HepG2 (cell line): ENCODE measurements at regions not wholly inside any gene's neighbourhood (a gene's known extent, or its start where the extent isn't known, plus 50 kb on each side); places are given as distances from the start of the nearest gene placed in this dataset.

Source experiments
- ATAC-seq: fragments of 200-7000 bp; cut with Tn5 transposase; 3 replicates; pipeline ENCODE4 v1.9.1; 2020; ENCODE audit warnings: mild to moderate bottlenecking, moderate library complexity
- BruUV-seq: library from RNA; stranded (reverse); fragments of 400-500 nt; replicated peaks from 2 replicates; lab custom pipeline; 2021; lab: Mats Ljungman, UMichigan
- CTCF ChIA-PET: fragments of 300-600 bp; formaldehyde crosslinking; extraction: SDS; loops from one replicate; lab custom pipeline; 2021; ENCODE audit warnings: low total read pairs, inconsistent platforms, low intra/inter-chr PET ratio; lab: Yijun Ruan, JAX
- POLR2A ChIA-PET: fragments of 350-600 bp; sonication (Branson Sonifier 250); formaldehyde crosslinking; loops from one replicate; lab custom pipeline; 2020; ENCODE audit warnings: antibody characterized with exemption, inconsistent platforms; lab: Yijun Ruan, JAX
- DNase-seq: peaks from one replicate; pipeline ENCODE4 v3.0.0-alpha.2; 2015; ENCODE audit warnings: low spot score
- FAIRE-seq: peaks from 3 replicates; lab custom pipeline; 2011; peaks lifted over from hg19 to GRCh38; lab: Jason Lieb, UNC
- H2AFZ ChIP-seq: one replicate; pipeline ENCODE4 v1.6.1; 2011; ENCODE audit warnings: low read length, inconsistent platforms
- H3K27ac ChIP-seq: fragments of 300-600 bp; 3 replicates; pipeline ENCODE4 v1.8.0; 2011; ENCODE audit warnings: mixed run types, mild to moderate bottlenecking, mixed read lengths, low read length, inconsistent platforms; ENCODE audit not compliant: insufficient read depth; ENCODE audit errors: extremely low read length
- H3K27me3 ChIP-seq, 2 experiments: fragments of 200-600 bp in 1 of 2; 2 replicates in 1 of 2; 3 replicates in 1 of 2; pipeline versions ENCODE4 v1.6.0 to v1.8.0; 2011; ENCODE audit warnings: low read length in 2 of 2, mild to moderate bottlenecking in 2 of 2, moderate library complexity in 2 of 2, inconsistent platforms in 1 of 2; ENCODE audit not compliant: insufficient read depth in 2 of 2, control insufficient read depth in 1 of 2
- H3K36me3 ChIP-seq, 2 experiments: fragments of 200-600 bp in 1 of 2; replicated peaks in 1 of 2; 2 replicates in 1 of 2; 3 replicates in 1 of 2; pipeline versions ENCODE4 v1.5.1 to v1.8.0; 2011; ENCODE audit warnings: low read length in 2 of 2, inconsistent platforms in 1 of 2; ENCODE audit not compliant: insufficient read depth in 2 of 2, control insufficient read depth in 1 of 2
- H3K4me1 ChIP-seq: 2 replicates; pipeline ENCODE4 v1.5.1; 2012; ENCODE audit warnings: low read length, inconsistent platforms; ENCODE audit not compliant: insufficient read depth
- H3K4me2 ChIP-seq: 2 replicates; pipeline ENCODE4 v1.6.0; 2011; ENCODE audit warnings: low read depth, low read length, inconsistent platforms
- H3K4me3 ChIP-seq, 3 experiments: fragments of 200-600 bp in 1 of 3; sonication (generic), shearing (Covaris generic) in 1 of 3; replicated peaks in 1 of 3; 2 replicates each; pipeline ENCODE4 v1.5.1; 2011 to 2016; ENCODE audit warnings: low read length in 3 of 3, inconsistent platforms in 2 of 3, low read depth in 2 of 3, mild to moderate bottlenecking in 2 of 3, control low read depth in 1 of 3, mixed read lengths in 1 of 3; ENCODE audit not compliant: insufficient read depth in 1 of 3
- H3K79me2 ChIP-seq: one replicate; pipeline ENCODE4 v1.6.1; 2011; ENCODE audit warnings: low read length, inconsistent platforms; ENCODE audit not compliant: insufficient read depth
- H3K9ac ChIP-seq: 2 replicates; pipeline ENCODE4 v1.6.0; 2011; ENCODE audit warnings: mild to moderate bottlenecking, low read depth, low read length, inconsistent platforms; ENCODE audit not compliant: insufficient read depth
- H3K9me3 ChIP-seq: 2 replicates; pipeline ENCODE4 v1.5.1; 2012; ENCODE audit warnings: mild to moderate bottlenecking, low read length
- H4K20me1 ChIP-seq: 2 replicates; pipeline ENCODE4 v1.6.0; 2011; ENCODE audit warnings: inconsistent platforms, mild to moderate bottlenecking, low read length, moderate library complexity; ENCODE audit not compliant: insufficient read depth
- CEBPB ChIP-seq: IDR thresholded peaks from 2 replicates; pipeline ENCODE4 v1.6.1; 2011; ENCODE audit warnings: low read depth, low read length, improper control_type of control experiment, borderline replicate concordance
- FOSL2 ChIP-seq: sonication (generic); formaldehyde crosslinking; IDR thresholded peaks from 2 replicates; pipeline ENCODE4 v1.4.0; 2020; ENCODE audit warnings: missing genetic modification reagents
- FOXA1 ChIP-seq, 2 experiments: fragments of 450-650 bp in 1 of 2; sonication (generic) in 1 of 2; formaldehyde crosslinking in 1 of 2; IDR thresholded peaks; 2 replicates each; pipeline versions ENCODE4 v1.4.0 to v1.6.1; 2016 to 2020; ENCODE audit warnings: missing genetic modification reagents in 1 of 2
- GATAD2A ChIP-seq: IDR thresholded peaks from 2 replicates; pipeline ENCODE4 v1.6.1; 2016
- MTF2 ChIP-seq: sonication (generic); formaldehyde crosslinking; IDR thresholded peaks from 2 replicates; pipeline ENCODE4 v1.5.0; 2020; ENCODE audit warnings: missing genetic modification reagents, borderline replicate concordance
- NFKBIZ ChIP-seq: IDR thresholded peaks from 2 replicates; pipeline ENCODE4 v1.6.1; 2018; ENCODE audit warnings: missing genetic modification reagents, missing compliant biosample characterization
- RFXANK ChIP-seq: IDR thresholded peaks from 2 replicates; pipeline ENCODE4 v1.6.1; 2016
- SOX13 ChIP-seq, 3 experiments: fragments of 450-650 bp in 1 of 3; sonication (generic) in 1 of 3; formaldehyde crosslinking in 1 of 3; IDR thresholded peaks in 2 of 3; conservative IDR thresholded peaks in 1 of 3; 2 replicates each; pipeline versions ENCODE4 v1.5.0 to v1.6.1; 2016 to 2020; ENCODE audit warnings: antibody characterized with exemption in 1 of 3, mild to moderate bottlenecking in 1 of 3, missing compliant biosample characterization in 1 of 3, missing genetic modification reagents in 1 of 3, moderate library complexity in 1 of 3
- U2AF2 ChIP-seq: fragments of 200-400 bp; formaldehyde crosslinking; IDR thresholded peaks from 2 replicates; pipeline ENCODE4 v1.6.1; 2017; ENCODE audit warnings: low read depth, mild to moderate bottlenecking, low read length
- ZFP90 ChIP-seq: sonication (generic); formaldehyde crosslinking; IDR thresholded peaks from 2 replicates; pipeline ENCODE4 v1.8.0; 2022; ENCODE audit warnings: missing genetic modification reagents, mild to moderate bottlenecking, inconsistent platforms, borderline replicate concordance
- ZNF501 ChIP-seq: sonication (generic); formaldehyde crosslinking; IDR thresholded peaks from 2 replicates; pipeline ENCODE4 v1.5.1; 2020; ENCODE audit warnings: mild to moderate bottlenecking, moderate library complexity, missing genetic modification reagents
- ZNF546 ChIP-seq: sonication (generic); formaldehyde crosslinking; conservative IDR thresholded peaks from 2 replicates; pipeline ENCODE4 v1.8.1; 2023; ENCODE audit warnings: mild to moderate bottlenecking, missing genetic modification reagents
- ZNF773 ChIP-seq: sonication (generic); formaldehyde crosslinking; IDR thresholded peaks from 2 replicates; pipeline ENCODE4 v1.4.0; 2020; ENCODE audit warnings: missing genetic modification reagents, borderline replicate concordance
- ZNF775 ChIP-seq: sonication (generic); formaldehyde crosslinking; IDR thresholded peaks from 2 replicates; pipeline ENCODE4 v1.4.0; 2020; ENCODE audit warnings: missing genetic modification reagents, mild to moderate bottlenecking, moderate library complexity, borderline replicate concordance
- ZNF792 ChIP-seq: IDR thresholded peaks from 2 replicates; pipeline ENCODE4 v1.6.1; 2016
- WGBS: methylation state at CpG from one replicate; pipeline ENCODE4 v1.1.6; 2017; ENCODE audit warnings: low lambda C conversion rate; 5-methylcytosine and 5-hydroxymethylcytosine counted together
- in situ Hi-C: cut with HindIII; loops from 2 replicates; pipeline ENCODE4 v1.10.0; 2017; ENCODE audit warnings: low pct_unique_long_range_greater_than_20kb; ENCODE audit not compliant: extremely low pct_ligation_motif_present
- intact Hi-C: fragments of 100-400 bp; cut with micrococcal nuclease; formaldehyde crosslinking; loops from one replicate; pipeline ENCODE4 v1.10.0; 2022; ENCODE audit not compliant: unreplicated experiment
- TF ChIP-seq, protein P1 (sequence below): sonication (generic); formaldehyde crosslinking; IDR thresholded peaks from 2 replicates; pipeline ENCODE4 v1.5.0; 2020; ENCODE audit warnings: missing genetic modification reagents
- TF ChIP-seq, protein P2 (sequence below): IDR thresholded peaks from 2 replicates; pipeline ENCODE4 v1.4.0; 2020; ENCODE audit warnings: mild to moderate bottlenecking, missing genetic modification reagents

DNA sequence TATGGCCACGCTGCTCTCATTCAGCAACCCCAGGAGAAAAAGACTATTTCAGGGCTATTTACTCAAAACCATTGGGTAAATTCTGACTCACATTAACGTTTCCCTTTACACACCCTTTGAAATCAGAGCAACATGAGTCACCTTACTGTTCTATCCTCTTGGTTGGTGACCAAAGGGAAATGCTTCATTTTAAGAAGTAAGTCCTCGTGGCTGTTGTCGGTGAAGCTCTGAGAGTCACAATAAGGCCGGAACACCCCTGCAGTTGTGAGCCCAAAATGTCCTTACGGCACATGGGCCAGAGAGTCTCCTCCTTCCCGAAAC lies 56.3 kb upstream of the SPRY1 start (continued):
- TF ChIP-seq SOX13 (IDR thresholded peaks at IDR 0.05), result no peak
- 0 out of 4 replicates have a peak, but pooled peaks of 1 of the 2 experiments have one; percentile 16 for TF ChIP-seq SOX13 (CRISPR knock-in tag; conservative IDR thresholded peaks at IDR 0.05 in 1 of 2, IDR thresholded peaks at IDR 0.05 in 1 of 2)
- 0 out of 2 replicates have a peak, but pooled peaks have one; percentile 16 for TF ChIP-seq ZNF792 (CRISPR knock-in tag)
- TF ChIP-seq ZNF773 (CRISPR knock-in tag), result no peak
- no peak for TF ChIP-seq FOXA1 (IDR thresholded peaks at IDR 0.05)
- peak; percentile 48 for TF ChIP-seq FOXA1 (CRISPR knock-in tag; IDR thresholded peaks at IDR 0.05)
- TF ChIP-seq RFXANK (CRISPR knock-in tag), result no peak
- peak; percentile 92 for TF ChIP-seq FOSL2 (CRISPR knock-in tag)
- no peak for TF ChIP-seq MTF2 (CRISPR knock-in tag)
- no peak for TF ChIP-seq ZNF775 (CRISPR knock-in tag)
- TF ChIP-seq ZNF501, result 0 out of 2 replicates have a peak, but pooled peaks have one; percentile 29
- no peak for TF ChIP-seq NFKBIZ (CRISPR knock-in tag)

DNA sequence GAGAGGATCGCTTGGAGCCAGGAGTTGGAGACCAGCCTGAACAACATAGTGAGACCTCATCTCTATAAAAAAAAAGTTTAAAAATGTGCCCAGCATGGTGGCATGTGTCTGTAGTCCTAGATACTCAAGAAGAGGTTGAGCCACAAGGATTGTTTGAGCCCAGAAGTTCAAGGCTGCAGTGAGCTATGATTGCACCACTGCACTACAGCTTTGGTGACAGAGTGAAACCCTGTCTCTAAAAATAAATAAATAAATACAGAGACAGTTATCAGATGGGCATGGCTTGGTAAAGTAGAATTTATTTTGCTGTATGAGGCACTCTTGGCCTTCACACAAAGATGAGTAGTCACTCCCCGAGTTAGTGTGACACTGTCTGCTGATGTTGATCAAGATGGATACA lies 54.1 kb upstream of the SPRY1 start:
- DNase-seq, result peak; percentile 69
- no peak overlapping the region for H3K4me3 ChIP-seq
- in situ Hi-C loops (no loop called here), intact Hi-C loops (no loop called here)
- no peaks in the 10 kb centered on the region for H3K27me3 ChIP-seq
- no TSS peak for BruUV-seq
- WGBS, result 50% methylated on average over 2 of the region's 2 CpGs
- H3K9me3 ChIP-seq, result no peaks in the 10 kb centered on the region
- no peaks in the 10 kb centered on the region for H3K79me2 ChIP-seq
- no peak overlapping the region for H3K27ac ChIP-seq
- no peak for TF ChIP-seq U2AF2
- TF ChIP-seq, protein P1, sequence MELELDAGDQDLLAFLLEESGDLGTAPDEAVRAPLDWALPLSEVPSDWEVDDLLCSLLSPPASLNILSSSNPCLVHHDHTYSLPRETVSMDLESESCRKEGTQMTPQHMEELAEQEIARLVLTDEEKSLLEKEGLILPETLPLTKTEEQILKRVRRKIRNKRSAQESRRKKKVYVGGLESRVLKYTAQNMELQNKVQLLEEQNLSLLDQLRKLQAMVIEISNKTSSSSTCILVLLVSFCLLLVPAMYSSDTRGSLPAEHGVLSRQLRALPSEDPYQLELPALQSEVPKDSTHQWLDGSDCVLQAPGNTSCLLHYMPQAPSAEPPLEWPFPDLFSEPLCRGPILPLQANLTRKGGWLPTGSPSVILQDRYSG, result no peak
- TF ChIP-seq ZNF546 (CRISPR knock-in tag), result no peak
- 0 out of 2 replicates have a peak, but pooled peaks have one; percentile 13 for TF ChIP-seq FOSL2 (CRISPR knock-in tag)
- TF ChIP-seq ZFP90 (CRISPR knock-in tag), result peak; percentile 84; the same call in 1 of the 2 replicates
- TF ChIP-seq GATAD2A, result 0 out of 2 replicates have a peak, but pooled peaks have one; percentile 13
- peak; percentile 31; the same call in 1 of the 2 replicates for TF ChIP-seq CEBPB
- TF ChIP-seq, protein P2, sequence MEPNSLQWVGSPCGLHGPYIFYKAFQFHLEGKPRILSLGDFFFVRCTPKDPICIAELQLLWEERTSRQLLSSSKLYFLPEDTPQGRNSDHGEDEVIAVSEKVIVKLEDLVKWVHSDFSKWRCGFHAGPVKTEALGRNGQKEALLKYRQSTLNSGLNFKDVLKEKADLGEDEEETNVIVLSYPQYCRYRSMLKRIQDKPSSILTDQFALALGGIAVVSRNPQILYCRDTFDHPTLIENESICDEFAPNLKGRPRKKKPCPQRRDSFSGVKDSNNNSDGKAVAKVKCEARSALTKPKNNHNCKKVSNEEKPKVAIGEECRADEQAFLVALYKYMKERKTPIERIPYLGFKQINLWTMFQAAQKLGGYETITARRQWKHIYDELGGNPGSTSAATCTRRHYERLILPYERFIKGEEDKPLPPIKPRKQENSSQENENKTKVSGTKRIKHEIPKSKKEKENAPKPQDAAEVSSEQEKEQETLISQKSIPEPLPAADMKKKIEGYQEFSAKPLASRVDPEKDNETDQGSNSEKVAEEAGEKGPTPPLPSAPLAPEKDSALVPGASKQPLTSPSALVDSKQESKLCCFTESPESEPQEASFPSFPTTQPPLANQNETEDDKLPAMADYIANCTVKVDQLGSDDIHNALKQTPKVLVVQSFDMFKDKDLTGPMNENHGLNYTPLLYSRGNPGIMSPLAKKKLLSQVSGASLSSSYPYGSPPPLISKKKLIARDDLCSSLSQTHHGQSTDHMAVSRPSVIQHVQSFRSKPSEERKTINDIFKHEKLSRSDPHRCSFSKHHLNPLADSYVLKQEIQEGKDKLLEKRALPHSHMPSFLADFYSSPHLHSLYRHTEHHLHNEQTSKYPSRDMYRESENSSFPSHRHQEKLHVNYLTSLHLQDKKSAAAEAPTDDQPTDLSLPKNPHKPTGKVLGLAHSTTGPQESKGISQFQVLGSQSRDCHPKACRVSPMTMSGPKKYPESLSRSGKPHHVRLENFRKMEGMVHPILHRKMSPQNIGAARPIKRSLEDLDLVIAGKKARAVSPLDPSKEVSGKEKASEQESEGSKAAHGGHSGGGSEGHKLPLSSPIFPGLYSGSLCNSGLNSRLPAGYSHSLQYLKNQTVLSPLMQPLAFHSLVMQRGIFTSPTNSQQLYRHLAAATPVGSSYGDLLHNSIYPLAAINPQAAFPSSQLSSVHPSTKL (CRISPR knock-in tag), result peak; percentile 28; the same call in 1 of the 2 replicates
- peak; percentile 41; the same call in 2 of the 3 replicates for ATAC-seq
- H4K20me1 ChIP-seq, result no peaks in the 10 kb centered on the region
- H3K4me2 ChIP-seq, result no peak overlapping the region
- H3K36me3 ChIP-seq, result no peaks in the 10 kb centered on the region
- H2AFZ ChIP-seq, result no peak overlapping the region
- no peak overlapping the region for H3K9ac ChIP-seq
- POLR2A ChIA-PET, result no interaction called here
- H3K4me1 ChIP-seq, result peaks cover 71% of the 10 kb centered on the region
- CTCF ChIA-PET, result no interaction called here
- FAIRE-seq, result no peak
